ENCODE measurements at regions not wholly inside any gene's neighbourhood (a gene's known extent, or its start where the extent isn't known, plus 50 kb on each side); places are given as distances from the start of the nearest gene placed in this dataset.
"Not testable (repeated sequence)": the region's sequence is repeated elsewhere in the genome, so short reads cannot be mapped to it uniquely, and the experiment has no call there.

DNA sequence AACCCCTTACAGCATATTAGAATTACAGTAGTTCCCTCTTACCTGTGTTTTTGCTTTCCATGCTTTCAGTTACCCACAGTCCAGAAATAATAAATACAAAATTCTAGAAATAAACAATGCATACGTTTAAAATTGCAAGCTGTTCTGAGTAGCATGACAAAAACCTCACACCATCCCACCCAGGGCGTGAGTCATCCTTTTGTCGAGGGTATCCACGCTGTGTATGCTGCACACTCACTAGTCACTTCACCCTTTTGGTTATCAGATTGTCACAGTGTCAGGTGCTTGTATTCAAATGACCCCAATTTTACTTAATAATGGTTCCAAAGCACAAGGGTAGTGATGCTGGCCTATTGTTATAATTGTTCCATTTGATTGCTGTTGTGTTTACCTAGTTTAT lies 72.5 kb upstream of the P3H2 start:
- DNase-seq (ENCODE audit: extremely low read depth, low read depth), result no peak

DNA sequence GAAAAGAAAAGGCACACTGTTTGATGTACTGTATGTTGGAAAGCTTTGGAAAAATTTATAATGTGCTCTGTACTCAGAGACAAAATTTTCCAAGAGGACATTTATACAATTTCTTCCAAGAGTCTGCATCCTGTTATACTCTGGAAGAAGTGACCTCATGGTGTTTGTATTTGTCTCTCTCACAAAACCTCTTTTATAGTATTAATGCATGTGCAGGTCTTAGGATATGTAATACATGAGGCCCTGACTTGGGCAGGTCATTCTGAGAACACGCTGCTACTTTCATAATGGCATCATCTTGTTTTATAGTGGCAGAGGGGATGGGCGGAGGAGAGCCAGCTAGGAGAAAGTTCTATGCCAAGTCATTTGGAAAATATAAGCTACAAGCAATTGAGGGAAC lies 72.0 kb upstream of the P3H2 start:
- DNase-seq (ENCODE audit: extremely low read depth, low read depth), result no peak

DNA sequence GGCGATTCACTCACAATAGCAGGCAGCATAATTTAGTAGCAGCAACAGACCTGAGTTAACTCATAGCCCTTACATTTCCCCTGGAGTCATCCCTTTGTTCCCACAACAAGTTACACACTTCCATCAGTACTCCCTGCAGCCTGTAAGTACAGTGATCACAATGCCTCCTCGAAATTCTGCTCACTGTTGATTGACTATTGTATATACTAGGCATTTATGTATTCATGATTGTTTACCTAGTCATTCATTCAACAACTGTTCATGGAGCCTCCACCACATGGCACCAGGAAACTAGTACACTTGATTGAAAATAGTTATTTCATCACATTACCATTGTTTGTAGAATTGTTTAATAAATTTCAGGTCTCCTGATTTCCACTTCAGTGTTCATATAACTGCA lies 71.4 kb upstream of the P3H2 start:
- DNase-seq (ENCODE audit: extremely low read depth, low read depth), result no peak

DNA sequence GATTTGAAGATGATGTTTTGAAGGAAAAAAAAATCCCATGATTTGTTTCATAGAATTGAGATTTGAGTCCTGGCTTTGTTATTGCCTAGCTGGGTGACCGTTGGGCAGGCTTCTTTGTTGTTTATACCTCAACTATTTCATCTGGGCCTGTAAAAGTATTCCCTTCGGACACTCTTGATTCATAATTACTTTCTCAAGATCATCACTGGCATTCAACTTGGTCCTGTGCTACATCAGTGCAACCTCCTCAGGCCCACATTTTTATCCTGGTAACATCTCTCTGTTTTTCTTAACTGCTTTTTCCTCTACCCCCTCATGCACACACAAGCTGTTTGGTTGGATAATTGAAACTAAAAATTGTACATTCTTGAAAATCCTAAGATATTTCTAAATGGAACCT lies 67.5 kb upstream of the P3H2 start:
- no peak for DNase-seq (ENCODE audit: extremely low read depth, low read depth)

DNA sequence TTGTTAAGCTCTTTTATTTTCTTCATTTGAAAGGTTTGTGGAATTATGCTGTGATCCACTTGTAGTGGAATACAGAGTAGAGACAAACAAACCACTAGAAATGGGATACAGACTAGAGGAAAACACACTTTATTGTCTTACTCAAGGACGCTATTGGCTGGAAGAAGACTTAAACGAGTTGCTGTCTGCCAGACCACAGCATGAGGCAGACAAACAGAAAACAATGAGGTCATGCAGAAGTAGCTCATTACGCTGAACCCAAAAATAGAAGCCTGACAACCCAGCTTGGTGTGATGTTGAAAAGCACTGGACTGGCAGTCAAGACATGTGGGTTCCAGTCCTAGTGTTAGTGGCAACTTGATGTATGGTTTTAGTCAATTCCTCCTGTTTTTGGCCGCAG lies 62.4 kb upstream of the P3H2 start:
- peak; percentile 64 for DNase-seq (ENCODE audit: extremely low read depth, low read depth)

DNA sequence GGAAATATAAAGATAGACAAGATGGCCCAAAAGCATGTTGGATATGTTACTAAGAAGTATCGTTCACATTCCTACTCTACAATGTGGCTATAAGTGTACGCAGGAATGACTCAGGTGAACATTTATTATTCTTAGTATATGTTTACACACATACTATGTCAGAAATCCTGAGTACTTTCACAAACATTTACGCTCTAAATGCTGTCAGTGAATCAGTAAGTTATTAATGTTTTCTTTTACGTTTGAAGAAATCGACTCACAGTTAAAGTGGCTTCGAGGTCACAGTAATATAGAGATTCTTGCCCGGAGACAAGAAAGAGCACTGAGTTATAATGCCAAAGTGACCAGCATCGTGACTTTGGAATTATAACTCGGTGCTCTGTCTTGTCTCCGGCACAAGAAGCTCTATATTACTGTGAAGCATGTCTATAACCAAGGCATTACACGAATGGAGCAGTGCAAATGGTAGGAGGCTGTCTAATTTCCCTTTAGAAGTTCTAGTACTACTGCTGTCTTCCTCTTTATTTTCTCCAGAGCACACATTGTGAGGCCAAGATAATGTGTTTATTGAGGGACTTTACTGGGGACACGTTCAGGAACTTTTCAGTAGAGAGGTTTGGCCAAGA lies 61.8 kb upstream of the P3H2 start:
- DNase-seq (ENCODE audit: extremely low read depth, low read depth), result peak; percentile 57

DNA sequence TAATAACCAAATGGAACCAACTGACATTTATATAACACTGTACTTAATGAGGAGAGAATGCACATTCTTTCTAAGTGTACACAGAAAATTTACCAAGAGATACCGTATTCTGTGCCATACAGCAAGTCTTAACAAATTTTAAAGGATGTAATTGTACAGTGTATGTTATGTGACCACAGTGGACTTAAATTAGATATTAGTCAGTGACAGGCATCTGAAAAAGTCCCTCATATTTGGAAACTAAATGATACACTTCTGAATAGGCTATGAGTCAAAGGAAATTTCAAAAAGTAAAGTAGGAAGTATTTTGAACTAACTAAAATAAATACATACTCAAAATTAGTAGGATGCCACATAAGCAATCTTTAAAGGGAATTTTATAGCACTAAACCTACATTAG lies 59.6 kb upstream of the P3H2 start:
- DNase-seq (ENCODE audit: extremely low read depth, low read depth), result no peak

DNA sequence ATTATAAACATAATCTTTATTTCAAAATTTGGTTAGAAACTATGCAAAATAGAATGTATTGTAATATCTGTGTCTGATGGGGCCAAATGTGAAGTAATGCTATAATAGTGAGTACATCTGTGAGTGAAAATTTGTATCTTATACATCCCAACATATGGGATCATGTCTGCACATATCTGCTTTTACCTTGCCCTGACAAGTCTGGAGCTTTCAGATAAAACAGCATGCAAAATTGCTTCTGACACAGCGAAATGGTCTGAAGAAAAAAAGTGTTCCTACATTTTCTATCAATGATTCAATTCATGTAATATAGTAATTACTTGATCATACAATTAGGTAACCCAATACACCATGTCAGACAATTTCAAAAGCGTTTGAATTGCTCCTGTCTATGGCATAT lies 58.1 kb upstream of the P3H2 start:
- DNase-seq (ENCODE audit: extremely low read depth, low read depth), result no peak

DNA sequence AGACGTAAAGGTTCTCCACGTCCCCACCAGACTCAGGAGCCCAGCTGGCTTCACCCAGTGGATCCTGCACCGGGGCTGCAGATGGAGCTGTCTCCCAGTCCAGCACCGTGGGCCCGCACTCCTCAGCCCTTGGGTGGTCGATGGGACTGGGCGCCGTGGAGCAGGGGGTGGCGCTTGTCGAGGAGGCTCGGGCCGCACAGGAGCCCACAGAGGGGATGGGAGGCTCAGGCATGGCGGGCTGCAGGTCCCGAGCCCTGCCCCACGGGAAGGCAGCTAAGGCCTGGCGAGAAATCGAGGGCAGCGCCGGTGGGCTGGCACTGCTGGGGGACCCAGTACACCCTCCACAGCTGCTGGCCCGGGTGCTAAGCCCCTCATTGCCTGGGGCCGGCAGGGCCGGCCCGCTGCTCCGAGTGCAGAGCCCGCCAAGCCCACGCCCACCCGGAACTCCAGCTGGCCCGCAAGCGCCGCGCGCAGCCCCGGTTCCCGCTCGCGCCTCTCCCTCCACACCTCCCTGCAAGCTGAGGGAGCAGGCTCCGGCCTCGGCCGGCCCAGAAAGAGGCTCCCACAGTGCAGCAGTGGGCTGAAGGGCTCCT lies 56.3 kb upstream of the P3H2 start:
- not testable (repeated sequence) for DNase-seq (ENCODE audit: extremely low read depth, low read depth)

DNA sequence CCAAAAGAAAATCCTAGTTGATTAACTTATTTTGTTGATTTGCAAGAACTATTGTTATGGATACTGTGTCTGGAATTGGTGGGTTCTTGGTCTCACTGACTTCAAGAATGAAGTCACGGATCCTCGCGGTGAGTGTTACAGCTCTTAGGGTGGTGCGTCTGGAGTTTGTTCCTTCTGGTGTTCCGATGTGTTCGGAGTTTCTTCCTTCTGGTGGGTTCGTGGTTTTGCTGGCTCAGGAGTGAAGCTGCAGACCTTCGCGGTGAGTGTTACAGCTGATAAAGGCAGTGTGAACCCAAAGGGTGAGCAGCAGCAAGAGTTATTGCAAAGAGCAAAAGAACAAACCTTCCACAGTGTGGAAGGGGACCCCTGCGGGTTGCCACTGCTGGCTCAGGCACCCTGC lies 55.4 kb upstream of the P3H2 start:
- not testable (repeated sequence) for DNase-seq (ENCODE audit: extremely low read depth, low read depth)

DNA sequence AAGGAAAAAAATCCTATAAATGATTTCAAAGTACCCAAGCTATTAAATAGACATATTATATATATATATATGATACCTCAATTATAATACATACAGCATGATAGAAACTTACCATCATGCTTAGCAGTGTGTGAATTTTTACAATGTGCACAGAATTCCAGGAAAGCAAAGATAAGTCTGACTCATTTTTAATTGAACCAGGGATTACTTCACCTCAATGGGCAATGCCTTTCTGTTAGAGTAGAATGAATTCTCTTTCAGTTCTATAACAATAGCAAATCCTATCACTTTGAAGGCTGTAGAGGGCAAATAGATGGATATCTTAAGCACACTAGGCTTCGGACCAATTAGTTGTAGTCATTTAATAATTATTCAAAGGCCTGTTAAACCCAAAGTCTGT lies 54.8 kb upstream of the P3H2 start:
- no peak for DNase-seq (ENCODE audit: extremely low read depth, low read depth)

DNA sequence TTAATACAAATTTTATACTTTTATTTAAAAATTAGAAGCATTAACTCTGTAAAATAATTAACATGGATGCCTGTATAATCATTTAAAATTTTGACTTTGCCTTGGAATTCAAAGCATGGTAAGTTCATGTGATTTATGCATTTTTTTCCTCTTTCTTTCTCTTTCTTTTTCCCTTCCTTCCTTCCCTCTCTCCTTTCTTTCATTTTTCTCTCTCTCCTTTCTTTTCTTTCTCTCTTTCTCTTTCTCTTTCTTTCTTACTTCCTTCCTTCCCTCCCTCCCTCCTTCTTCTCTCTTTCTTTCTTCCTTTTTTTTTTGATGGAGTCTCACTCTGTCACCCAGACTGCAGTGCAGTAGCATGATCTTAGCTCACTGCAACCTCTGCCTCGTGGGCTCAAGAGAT lies 53.8 kb upstream of the P3H2 start:
- DNase-seq (ENCODE audit: extremely low read depth, low read depth), result no peak

DNA sequence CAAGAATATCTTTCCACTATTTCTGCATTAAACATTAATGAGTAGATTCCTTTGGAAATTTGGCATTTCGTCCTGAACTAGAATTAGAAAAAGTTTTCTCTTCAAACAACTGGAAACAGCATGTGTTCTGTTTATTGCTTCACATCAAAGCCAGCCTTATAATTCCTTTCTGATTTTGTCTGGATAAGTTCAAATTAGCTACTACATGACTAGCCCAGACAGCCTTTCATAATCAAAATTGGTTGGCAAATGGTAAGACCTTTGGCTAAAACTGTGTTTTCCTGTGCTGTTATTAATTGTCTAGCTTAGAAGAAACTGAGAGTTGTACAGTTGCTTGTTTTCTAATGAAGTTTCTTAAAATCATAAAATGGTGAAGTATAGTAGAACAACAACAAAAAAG lies 52.7 kb upstream of the P3H2 start:
- DNase-seq (ENCODE audit: extremely low read depth, low read depth), result no peak

DNA sequence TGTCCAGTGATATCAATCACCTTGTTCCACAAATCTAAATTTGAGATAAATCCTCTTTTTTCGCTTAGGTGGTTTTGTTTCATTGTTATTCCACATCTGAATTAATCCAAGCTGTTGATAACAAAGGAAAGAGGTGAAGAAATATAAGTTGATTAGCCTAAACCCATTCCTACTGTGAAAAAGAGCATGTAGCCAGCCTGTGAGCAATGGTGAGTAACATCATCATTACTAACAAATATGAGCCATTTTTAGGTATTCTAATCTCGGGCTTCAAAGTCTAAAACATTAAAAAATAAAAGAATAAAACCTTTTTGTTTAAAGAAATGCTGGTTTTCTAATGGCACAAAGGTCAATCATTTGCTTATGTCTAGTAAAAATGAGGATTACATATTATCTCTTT lies 52.1 kb upstream of the P3H2 start:
- no peak for DNase-seq (ENCODE audit: extremely low read depth, low read depth)

Measured in NCI-H460 (cell line).